Stimulated activated CD4-positive, alpha-beta T cell treated with anti-CD3 and anti-CD28 coated beads, Interleukin-12 subunit alpha, Interleukin-12 subunit beta, amount 100 ng/mL, for 48 hours (primary cell): ENCODE measurements at regions not wholly inside any gene's neighbourhood (a gene's known extent, or its start where the extent isn't known, plus 50 kb on each side); places are given as distances from the start of the nearest gene placed in this dataset.
"Not testable (repeated sequence)": the region's sequence is repeated elsewhere in the genome, so short reads cannot be mapped to it uniquely, and the experiment has no call there.

Experiments used
- DNase-seq, 3 donors: peaks; one replicate each; pipeline ENCODE4 v3.0.0-alpha.2; 2020; ENCODE audit warnings: low read depth in 2 of 3, low spot score in 1 of 3

GRCh38 chr1:208347191-208347590 lies 103.0 kb upstream of the PLXNA2 start:
- DNase-seq, result no peak

GRCh38 chr1:208349694-208350330 lies 105.6 kb upstream of the PLXNA2 start:
- DNase-seq, result no peak

- no peak for DNase-seq
Observed at GRCh38 chr1:208350815-208351214, 106.6 kb upstream of the PLXNA2 start.

- no peak for DNase-seq
Observed at GRCh38 chr1:208351838-208352237, 107.7 kb upstream of the PLXNA2 start.

- DNase-seq, result not testable (repeated sequence)
Observed at GRCh38 chr1:208353797-208354196, 109.6 kb upstream of the PLXNA2 start.

- no peak for DNase-seq
Observed at GRCh38 chr1:208357644-208358507, 113.7 kb upstream of the PLXNA2 start.

GRCh38 chr1:208358651-208359050 lies 114.5 kb upstream of the PLXNA2 start:
- no peak for DNase-seq

GRCh38 chr1:208362011-208362410 lies 117.8 kb upstream of the PLXNA2 start:
- DNase-seq, result no peak

GRCh38 chr1:208366559-208366958 lies 122.4 kb upstream of the PLXNA2 start:
- no peak for DNase-seq

- DNase-seq, result no peak
Observed at GRCh38 chr1:208369045-208369444, 124.9 kb upstream of the PLXNA2 start.

- no peak for DNase-seq
Observed at GRCh38 chr1:208369658-208370057, 125.5 kb upstream of the PLXNA2 start.

- DNase-seq, result no peak
Observed at GRCh38 chr1:208374391-208374941, 130.3 kb upstream of the PLXNA2 start.

- DNase-seq, result no peak
Observed at GRCh38 chr1:208381481-208381880, 137.3 kb upstream of the PLXNA2 start.

GRCh38 chr1:208387908-208388811 lies 144.0 kb upstream of the PLXNA2 start:
- no peak for DNase-seq

GRCh38 chr1:208393416-208393815 lies 149.2 kb upstream of the PLXNA2 start:
- DNase-seq, result no peak

- DNase-seq, result no peak
Observed at GRCh38 chr1:208393826-208394225, 149.6 kb upstream of the PLXNA2 start.

GRCh38 chr1:208397286-208397685 lies 153.1 kb upstream of the PLXNA2 start:
- DNase-seq, result no peak

- DNase-seq, result no peak
Observed at GRCh38 chr1:208405014-208405413, 160.8 kb upstream of the PLXNA2 start.

GRCh38 chr1:208409176-208409575 lies 165.0 kb upstream of the PLXNA2 start:
- DNase-seq, result no peak

GRCh38 chr1:208410409-208410808 lies 166.2 kb upstream of the PLXNA2 start:
- DNase-seq, result no peak

GRCh38 chr1:208413006-208413405 lies 168.8 kb upstream of the PLXNA2 start:
- no peak for DNase-seq
